Hematopoietic multipotent progenitor cell treated with erythropoietin and hydrocortisone succinate and interleukin-3 and kit ligand, for 6 days (in vitro differentiated cells): ENCODE measurements at regions not wholly inside any gene's neighbourhood (a gene's known extent, or its start where the extent isn't known, plus 50 kb on each side); places are given as distances from the start of the nearest gene placed in this dataset.
A peak's percentile ranks its signal among the peaks of the same experiment; 100 is the strongest.

ENCODE experiments used
- DNase-seq: peaks from one replicate; pipeline ENCODE4 v3.0.0-alpha.2; 2015

DNA sequence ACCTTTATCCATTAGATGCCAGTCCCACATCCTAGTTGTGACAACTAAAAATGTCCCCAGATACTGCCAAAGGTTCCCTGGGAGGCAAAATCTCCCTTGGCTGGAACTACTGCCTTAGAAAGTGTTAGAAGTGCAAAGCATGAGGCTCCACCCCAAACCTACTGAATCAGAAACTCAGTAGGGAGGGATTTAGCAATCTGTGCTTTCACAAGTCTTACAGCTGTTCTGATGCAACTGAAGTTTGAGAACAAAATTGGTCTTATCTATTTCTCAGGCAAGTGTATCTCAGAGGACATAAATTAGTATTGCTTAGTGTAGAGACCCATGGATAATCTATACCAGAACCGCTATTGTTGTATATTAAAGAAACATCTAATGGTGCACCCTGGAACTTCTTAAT lies 70.2 kb downstream of the CLDN1 start:
- DNase-seq = peak; percentile 59

DNA sequence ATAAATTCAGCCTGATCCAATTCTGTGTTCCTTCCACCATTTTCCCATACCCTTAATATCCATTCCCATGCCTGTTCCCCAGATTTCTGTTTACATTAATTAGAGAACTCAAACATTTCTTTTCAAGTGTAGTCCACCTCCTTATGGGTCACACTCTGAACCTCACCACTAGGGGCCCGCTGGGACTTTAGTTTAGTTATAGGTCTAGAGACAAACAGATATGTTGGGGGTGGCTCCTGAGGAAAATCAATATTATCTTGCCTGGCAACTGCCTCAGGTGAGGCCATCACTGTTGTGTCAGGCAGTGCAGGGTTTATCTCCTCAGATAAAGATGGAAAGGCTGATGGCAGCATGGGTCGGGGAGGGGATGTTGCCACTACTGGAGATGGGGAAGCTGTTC lies 72.8 kb downstream of the CLDN1 start:
- DNase-seq = no peak

DNA sequence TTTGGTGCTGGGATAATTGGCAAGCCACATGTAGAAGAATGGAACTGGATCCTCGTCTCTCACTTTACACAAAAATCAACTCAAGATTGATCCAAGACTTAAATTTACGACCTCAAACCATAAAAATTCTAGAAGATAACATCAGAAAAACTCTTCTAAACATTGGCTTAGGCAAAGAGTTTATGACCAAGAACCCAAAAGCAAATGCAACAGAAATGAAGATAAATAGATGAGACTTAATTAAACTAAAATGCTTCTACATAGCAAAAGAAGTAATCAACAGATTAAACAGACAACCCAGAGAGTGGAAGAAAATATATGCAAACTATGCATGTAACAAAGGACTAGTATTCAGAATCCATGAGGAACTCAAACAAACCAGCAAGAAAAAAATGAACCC lies 80.1 kb downstream of the CLDN1 start:
- DNase-seq = no peak

DNA sequence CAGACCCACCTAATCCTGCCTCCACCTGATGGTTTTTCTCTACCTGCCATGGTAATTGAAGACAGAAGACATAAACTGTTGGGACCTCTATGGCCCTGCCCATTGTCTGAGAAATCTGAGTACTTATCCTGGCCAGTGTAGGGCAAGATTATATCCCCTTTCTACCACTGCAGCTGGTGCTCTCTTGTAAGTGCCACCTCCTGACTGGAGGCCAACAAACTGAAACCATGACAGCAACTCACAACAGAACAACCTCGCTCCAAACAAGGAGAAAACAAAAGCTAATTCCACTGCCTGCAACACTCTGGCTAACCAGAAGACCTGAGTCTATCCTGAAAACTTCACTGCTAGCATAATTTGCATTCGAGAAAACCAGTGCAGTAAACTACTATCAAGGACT lies 82.9 kb downstream of the CLDN1 start:
- DNase-seq = no peak

DNA sequence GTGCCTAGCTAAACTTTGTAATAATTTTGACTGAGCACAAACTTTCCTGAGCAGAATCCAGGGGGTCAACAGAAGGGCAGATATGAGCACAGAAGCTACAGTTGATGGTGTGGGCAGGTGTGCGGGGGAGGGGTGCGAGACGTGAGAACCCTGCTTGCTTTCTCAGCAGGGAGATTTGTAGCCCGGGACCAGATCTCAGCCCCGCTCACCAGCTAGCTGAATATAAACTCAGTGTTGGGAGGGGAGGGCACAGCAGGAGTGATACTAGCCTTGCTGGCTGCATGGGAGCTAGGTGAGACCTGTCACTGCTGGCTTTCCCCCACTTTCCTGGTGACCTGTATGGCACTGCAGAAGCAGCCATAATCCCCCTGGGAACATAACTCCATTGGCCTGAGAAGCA lies 83.4 kb downstream of the CLDN1 start:
- no peak for DNase-seq

DNA sequence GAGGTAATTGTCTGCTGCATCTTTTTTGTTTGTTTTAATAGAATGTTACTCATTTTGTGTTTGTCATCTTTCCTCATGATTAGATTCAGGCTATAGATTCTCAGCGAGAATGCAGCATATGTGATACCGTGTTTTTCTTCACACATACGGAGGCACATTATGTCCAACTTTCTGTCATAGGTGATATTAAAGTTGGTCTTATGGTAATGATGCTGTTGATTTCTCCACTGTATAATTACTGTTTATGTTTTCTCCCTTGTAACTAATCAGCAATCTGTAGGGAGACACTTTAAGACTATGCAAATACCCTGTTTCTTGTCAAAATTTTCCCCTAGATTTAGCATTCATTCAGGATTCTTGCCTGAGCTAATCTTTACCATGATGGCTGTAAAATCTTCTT lies 87.6 kb downstream of the CLDN1 start:
- DNase-seq = no peak

DNA sequence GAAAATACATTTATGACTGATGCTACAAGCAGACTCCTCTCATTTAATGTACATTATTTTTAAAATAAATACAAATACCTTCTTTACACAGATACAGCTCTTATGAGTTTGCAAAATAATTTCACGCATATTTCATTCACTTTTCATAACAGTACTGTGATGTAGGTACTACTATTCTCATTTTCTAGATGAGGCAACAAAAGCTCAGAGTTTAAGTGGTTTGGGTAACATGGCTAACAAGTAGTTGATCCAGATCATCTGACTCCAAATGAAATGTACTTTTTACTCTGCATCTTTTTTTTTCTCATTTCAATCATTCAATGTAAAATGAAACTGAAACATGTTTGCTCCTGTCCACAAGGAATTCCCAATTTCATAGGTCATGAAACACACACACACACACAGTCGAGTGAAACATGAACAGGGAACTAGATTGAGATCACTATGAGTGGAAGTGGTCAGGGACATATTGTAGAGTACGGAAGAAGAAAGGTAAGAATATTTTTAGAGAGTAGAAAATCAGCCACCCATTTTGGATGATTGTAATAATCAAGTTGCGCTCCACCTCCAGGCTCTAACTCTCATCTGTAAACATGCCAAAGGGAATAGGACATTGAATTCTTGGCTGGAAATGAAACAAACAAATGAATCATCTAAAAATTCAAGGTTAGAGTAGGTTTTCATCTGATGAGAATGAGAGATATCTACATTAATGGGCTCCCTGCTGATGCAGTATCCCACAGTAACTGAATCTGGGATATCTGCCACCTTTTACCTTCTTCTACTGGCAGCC lies 92.4 kb downstream of the CLDN1 start:
- no peak for DNase-seq

DNA sequence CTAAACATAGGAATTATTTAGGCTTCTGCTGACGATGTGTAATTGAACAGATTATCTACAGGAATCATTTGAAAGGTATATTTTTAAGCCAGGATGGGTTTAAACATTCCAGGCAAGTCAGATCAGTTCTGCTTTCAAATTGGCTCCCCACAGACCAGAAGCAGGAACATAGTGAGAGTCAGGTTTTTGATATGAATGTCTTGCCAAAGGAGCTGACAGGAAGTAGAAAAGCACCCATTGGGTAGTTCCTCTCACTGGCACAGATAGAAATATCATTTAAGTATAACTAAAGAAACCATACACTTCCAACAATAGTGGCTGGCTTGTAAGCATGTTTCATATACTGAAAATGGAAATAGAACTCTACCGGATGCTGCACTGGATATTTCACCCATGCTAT lies 95.2 kb downstream of the CLDN1 start:
- DNase-seq = no peak

DNA sequence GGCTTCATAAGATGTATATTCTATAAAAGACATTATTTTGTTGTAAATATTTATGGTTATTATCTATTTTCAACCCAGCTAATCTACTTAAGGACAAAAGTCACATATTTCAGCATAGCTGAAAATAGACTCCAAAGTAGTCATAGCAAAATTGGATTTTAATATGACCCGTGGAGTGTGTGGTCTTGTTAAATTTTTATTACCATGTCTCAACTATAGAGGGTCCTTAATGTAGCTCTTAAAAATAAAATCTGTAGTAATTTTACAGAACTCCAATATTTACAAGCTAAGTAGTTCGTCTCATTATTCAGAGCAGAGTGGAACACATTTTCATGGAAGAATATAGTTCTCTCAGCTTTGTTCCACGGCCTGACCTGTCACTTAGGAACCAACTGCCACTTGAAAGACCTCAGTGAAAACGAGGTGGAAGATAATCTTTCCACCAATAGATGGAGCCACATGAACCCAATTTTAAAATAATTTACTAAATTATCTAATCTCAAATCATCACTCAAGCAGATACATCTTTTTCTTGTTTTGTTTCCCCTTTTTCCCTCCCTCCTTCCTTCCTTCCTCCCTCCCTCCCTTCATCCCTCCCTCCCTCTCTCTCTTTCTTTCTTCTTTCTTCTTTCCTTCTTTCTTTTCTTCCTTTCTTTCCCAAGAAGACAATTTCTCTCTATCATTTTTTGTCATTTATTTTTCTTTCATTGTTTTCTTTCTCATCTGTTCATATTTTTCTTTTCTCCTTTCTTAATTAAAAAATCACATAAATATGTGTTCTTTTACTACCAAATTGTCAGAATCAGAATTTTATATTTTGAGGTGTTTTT lies 97.2 kb downstream of the CLDN1 start:
- DNase-seq = peak; percentile 49

DNA sequence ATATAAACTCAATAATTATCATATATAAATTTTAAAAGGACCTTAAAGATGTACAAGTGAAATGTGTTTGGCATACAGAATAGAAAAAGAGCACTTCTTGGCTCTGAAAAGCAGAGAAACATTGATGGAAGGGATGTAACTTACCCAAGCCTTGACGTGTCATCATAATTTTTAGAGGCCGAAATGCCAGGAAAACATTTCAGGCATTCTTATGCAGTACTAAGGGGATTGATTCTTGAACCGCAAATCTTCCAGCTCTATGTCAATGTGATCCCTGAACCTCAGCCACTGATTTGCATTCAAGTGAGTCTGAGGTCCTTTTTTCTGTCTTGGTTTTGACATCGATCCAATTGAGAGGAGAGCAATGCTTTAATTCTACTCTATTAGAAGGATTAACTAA lies 97.8 kb downstream of the CLDN1 start:
- DNase-seq = no peak

DNA sequence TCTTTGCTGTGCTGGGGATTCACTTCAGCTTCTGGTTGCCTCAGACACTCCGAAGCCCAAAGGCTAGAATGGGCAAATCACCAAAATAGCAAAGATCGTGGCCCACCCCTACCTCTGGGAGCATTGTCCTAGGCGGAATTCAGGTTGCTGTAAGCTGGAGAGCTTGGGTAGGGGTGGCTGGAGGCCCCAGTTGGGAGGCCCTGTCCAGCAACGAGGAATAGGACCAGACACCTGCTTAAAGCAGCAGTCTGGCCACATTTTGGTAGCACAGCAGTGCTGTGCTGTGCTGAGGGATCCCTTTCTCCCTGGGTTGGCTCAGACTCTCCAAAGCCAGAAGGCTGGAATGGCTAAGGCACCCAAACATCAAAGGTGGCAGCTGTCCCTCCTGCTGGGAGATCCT lies 99.3 kb downstream of the CLDN1 start:
- no peak for DNase-seq

DNA sequence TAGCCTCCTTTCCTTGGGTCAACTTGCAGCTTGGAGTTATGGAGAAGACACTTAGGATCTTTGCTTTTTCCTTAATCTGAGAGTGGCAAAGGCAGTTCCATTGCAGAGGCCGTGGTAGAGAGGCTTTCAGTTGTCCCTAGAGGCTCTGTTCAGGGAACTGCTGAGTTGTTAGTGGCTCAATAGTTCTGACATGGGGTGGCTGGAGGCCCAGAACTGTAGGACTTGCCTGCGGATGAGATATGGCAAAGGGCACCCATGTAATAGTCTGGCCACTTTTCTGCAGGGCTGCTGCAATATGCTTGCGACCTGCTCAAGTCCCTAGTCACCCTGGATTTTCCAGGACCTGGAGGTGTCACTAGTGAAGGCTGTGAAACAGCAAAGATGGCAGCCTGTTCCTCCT lies 99.9 kb downstream of the CLDN1 start:
- no peak for DNase-seq

DNA sequence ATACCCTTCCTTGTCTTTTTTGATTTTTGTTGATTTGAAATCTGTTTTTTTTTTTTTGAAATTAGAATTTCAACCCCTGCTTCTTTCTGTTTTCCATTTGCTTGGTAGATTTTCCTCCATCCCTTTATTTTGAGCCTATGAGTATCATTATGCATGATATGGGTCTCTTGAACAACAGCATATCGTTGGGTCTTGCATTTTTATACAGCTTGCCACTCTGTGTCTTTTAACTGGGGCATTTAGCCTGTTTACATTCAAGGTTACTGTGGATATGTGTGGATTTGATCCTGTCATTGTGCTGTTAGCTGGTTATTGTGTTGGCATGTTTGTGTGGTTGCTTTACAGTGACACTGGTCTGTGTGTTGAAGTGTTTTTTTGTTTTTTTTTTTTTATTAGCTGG lies 99.7 kb upstream of the P3H2 start:
- no peak for DNase-seq

DNA sequence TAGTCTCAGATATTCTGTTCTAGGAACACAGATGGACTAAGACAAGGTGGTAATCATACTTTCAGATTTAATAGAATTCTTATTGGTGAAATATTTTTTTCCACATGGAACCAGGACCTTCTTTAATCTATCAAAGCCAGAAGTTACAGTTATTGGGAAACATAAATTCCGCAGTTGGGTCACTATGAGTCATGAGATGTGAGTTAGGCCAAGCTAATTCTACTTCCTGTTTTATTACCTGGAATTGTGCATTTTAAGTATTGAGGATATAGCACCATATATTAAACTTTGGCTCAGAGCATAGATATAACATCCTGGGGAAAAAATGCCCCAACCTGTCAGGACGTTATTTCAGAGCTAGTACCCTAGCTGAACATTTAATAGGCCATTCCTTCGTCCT lies 96.4 kb upstream of the P3H2 start:
- DNase-seq = no peak

DNA sequence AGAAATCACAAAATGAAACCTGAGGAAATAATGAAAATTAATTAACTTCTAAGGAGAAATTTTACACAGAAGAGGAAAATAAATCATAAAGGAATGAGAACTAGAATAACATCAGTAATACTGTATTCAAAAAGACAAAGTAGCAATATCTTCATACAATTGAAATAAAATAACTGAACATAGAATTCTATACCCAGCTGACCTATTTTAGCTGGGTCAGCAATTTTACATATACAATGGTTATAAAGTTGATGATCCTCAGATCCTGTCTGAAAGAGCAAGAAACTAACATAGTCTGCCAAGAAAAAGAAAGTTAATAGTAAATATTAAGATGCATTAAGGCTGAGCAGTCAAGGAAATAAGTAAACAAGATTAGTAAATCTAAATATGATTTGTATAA lies 93.0 kb upstream of the P3H2 start:
- no peak for DNase-seq

DNA sequence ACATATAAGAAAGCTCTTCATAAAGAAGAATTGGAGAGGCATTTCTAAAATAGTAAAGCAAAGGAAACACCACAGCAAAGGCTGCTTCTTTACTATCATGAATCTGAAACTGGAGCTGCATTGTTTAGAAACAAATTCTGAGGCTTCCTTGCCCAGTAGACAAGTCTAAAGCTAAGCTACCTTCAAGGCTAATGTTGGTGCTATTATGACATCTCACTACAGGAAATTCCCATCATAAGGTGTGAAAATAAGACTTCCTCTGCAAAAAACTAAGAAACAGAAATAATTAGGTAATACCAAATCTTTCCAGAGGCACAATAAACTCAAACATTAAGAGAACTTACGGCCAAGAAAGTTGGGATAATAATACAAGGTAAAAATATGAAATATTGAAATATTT lies 89.9 kb upstream of the P3H2 start:
- no peak for DNase-seq

DNA sequence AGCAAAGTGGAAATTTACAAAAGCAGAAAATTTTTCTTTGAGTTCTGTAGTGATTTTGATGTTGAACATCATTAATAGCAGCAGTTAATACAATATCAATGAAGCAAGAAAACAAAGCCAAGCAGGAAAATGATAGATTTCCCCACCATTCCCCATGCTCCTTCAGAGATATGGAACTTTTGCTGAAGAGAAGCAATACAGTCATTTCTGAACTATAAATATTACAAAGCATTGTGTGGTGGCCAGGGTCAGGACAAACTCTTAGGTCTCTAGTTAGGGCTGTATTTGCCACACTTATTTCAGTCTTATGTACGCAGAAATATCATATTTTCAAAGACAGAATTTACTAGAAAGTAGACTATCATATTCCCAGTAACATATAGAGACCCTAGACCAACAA lies 88.8 kb upstream of the P3H2 start:
- DNase-seq = no peak

DNA sequence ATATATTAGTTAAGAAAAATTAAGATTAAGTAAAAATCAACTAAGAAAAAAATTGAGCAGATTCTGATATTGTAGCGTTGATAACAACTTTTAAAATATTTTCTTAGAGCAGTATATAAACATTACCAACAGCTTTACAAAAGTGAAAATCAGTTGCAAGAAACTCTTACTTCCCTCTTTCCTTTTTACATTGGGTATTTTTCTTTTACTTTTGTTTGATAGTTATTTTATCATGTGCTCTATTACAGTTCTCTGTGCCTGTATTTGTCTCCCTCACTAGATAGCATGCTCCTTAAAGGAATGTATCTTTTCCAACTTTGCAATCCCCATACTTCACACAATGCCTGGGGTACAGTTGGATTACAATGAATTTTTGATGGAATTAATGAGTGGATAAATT lies 87.5 kb upstream of the P3H2 start:
- DNase-seq = no peak

DNA sequence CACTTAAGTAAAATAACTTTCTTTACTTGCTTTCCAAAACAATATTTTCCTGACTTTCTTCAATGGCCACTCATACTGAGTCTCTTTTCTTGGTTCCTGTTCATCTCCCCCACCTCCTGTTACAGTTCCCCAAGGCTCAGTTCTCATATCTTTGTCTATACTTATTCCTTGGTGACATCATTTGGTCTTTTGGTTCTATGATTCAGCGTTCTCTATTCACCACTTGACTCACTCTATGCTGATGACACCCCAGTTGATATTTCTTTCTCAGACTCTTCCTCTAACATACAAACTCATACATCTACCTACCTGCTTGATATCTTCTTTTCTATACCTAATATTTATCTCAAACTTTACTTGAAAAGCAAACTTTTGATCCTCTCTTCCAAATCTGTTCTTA lies 85.0 kb upstream of the P3H2 start:
- DNase-seq = no peak

DNA sequence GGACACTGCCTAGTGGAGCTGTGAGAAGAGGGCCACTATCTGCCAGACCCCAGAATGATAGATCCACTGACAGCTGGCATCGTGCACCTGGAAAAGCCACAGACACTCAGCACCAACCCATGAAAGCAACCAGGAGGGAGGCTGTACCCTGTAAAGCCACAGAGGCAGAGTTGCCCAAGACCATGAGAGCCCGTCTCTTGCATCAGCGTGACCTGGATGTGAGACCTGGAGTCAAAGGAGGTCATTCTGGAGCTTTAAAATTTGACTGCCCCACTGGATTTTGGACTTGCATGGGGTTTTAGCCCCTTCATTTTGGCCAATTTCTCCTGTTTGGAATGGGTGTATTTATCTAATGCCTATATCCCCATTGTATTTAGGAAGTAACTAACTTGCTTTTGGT lies 83.5 kb upstream of the P3H2 start:
- DNase-seq = no peak

DNA sequence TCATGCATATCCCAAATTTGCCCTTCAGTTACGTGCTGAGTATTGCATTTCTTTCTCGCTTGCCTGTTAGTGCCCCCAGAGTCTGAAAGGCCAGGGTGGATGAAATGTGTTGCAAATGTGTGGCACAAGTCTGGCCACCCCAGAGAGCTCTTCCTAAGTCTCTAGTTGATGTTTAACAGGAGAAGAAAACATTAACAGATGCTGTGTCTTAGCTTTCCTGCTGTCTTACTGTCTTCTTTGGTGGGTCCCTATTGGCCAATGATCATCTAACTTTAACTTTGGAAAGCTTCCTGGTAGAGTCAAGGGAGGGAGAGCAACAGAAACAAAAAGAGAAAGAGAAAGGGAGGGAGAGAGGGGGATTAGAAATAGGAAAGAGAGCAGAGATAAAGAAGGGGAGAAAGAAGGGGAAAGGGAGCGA lies 76.7 kb upstream of the P3H2 start:
- DNase-seq = no peak

DNA sequence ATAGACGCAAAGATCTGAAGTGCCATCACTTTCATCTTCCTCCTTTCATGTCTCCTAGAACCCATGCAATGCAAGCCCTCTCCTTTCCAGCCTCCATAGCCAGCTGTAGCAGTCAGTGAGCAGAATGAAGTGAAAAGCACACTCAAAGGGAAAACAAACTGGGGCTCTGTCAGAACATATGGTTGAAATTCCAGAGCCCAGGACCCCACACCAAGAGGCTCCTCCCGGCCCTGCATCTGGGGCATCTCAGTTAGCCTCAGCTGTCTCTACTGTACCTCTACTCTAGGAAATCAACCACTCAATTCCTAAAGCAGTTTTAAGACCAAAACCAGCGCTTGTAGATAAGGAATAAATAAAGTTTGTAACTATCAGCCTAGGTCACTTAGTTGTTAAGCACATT lies 73.8 kb upstream of the P3H2 start:
- no peak for DNase-seq

DNA sequence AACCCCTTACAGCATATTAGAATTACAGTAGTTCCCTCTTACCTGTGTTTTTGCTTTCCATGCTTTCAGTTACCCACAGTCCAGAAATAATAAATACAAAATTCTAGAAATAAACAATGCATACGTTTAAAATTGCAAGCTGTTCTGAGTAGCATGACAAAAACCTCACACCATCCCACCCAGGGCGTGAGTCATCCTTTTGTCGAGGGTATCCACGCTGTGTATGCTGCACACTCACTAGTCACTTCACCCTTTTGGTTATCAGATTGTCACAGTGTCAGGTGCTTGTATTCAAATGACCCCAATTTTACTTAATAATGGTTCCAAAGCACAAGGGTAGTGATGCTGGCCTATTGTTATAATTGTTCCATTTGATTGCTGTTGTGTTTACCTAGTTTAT lies 72.5 kb upstream of the P3H2 start:
- no peak for DNase-seq

DNA sequence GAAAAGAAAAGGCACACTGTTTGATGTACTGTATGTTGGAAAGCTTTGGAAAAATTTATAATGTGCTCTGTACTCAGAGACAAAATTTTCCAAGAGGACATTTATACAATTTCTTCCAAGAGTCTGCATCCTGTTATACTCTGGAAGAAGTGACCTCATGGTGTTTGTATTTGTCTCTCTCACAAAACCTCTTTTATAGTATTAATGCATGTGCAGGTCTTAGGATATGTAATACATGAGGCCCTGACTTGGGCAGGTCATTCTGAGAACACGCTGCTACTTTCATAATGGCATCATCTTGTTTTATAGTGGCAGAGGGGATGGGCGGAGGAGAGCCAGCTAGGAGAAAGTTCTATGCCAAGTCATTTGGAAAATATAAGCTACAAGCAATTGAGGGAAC lies 72.0 kb upstream of the P3H2 start:
- DNase-seq = no peak

DNA sequence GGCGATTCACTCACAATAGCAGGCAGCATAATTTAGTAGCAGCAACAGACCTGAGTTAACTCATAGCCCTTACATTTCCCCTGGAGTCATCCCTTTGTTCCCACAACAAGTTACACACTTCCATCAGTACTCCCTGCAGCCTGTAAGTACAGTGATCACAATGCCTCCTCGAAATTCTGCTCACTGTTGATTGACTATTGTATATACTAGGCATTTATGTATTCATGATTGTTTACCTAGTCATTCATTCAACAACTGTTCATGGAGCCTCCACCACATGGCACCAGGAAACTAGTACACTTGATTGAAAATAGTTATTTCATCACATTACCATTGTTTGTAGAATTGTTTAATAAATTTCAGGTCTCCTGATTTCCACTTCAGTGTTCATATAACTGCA lies 71.4 kb upstream of the P3H2 start:
- no peak for DNase-seq
